HFFc6 (cell line): ENCODE measurements at regions not wholly inside any gene's neighbourhood (a gene's known extent, or its start where the extent isn't known, plus 50 kb on each side); places are given as distances from the start of the nearest gene placed in this dataset.

ENCODE experiments used
- DNase-seq: peaks from one replicate; pipeline ENCODE4 v3.0.0-alpha.2; 2018
- H3K27ac Mint-ChIP-seq: 2 replicates; pipeline ENCODE4 v1.8.0; 2020; ENCODE audit warnings: mild to moderate bottlenecking, mixed read lengths
- H3K27me3 Mint-ChIP-seq: 2 replicates; pipeline ENCODE4 v1.8.0; 2021; ENCODE audit warnings: mild to moderate bottlenecking, moderate library complexity, mixed read lengths; ENCODE audit not compliant: insufficient read depth
- H3K36me3 Mint-ChIP-seq: 2 replicates; pipeline ENCODE4 v1.8.0; 2021; ENCODE audit warnings: low read depth, mixed read lengths
- H3K4me1 Mint-ChIP-seq: 2 replicates; pipeline ENCODE4 v1.8.0; 2020; ENCODE audit warnings: low read depth, mixed read lengths
- H3K4me3 Mint-ChIP-seq: 2 replicates; pipeline ENCODE4 v1.8.0; 2020; ENCODE audit warnings: mild to moderate bottlenecking, moderate library complexity, mixed read lengths
- H3K9me3 Mint-ChIP-seq: 2 replicates; pipeline ENCODE4 v1.8.0; 2020; ENCODE audit warnings: mild to moderate bottlenecking, mixed read lengths
- CTCF ChIP-seq: fragments of 200-600 bp; sonication (generic); IDR thresholded peaks from 2 replicates; pipeline ENCODE4 v1.5.0; 2021; ENCODE audit warnings: antibody characterized with exemption, mild to moderate bottlenecking

- Mint-ChIP-seq H3K27me3 (no peaks in the 10 kb centered on the region), H3K27ac (no peak overlapping the region), H3K36me3 (no peaks in the 10 kb centered on the region), H3K4me3 (no peak overlapping the region), H3K9me3 (peaks cover 4% of the 10 kb centered on the region; the same call in 1 of the 2 replicates), H3K4me1 (no peaks in the 10 kb centered on the region)
- no peak for DNase-seq
- TF ChIP-seq CTCF, result no peak
Measured at GRCh38 chrX:99077099-99077498, 1333.0 kb downstream of the PCDH19 start.

- Mint-ChIP-seq H3K27ac (no peak overlapping the region), H3K4me1 (no peaks in the 10 kb centered on the region), H3K27me3 (no peaks in the 10 kb centered on the region), H3K36me3 (no peaks in the 10 kb centered on the region), H3K4me3 (no peak overlapping the region), H3K9me3 (peaks cover 7% of the 10 kb centered on the region)
- DNase-seq, result no peak
- no peak for TF ChIP-seq CTCF
Measured at GRCh38 chrX:99073551-99073950, 1336.5 kb downstream of the PCDH19 start.

GRCh38 chrX:99051639-99052038, 1358.4 kb downstream of the PCDH19 start:
- peaks cover 20% of the 10 kb centered on the region for H3K9me3 Mint-ChIP-seq

GRCh38 chrX:99033226-99033901, 1376.7 kb downstream of the PCDH19 start:
- H3K27ac Mint-ChIP-seq, result no peak overlapping the region
- no peaks in the 10 kb centered on the region for H3K9me3 Mint-ChIP-seq
- H3K27me3 Mint-ChIP-seq, result no peaks in the 10 kb centered on the region
- no peak overlapping the region for H3K4me3 Mint-ChIP-seq
- DNase-seq, result no peak
- no peaks in the 10 kb centered on the region for H3K36me3 Mint-ChIP-seq
- H3K4me1 Mint-ChIP-seq, result no peaks in the 10 kb centered on the region
- no peak for TF ChIP-seq CTCF

More at GRCh38 chrX:99051639-99052038, 1358.4 kb downstream of the PCDH19 start:
- Mint-ChIP-seq H3K4me1 (no peaks in the 10 kb centered on the region), H3K27me3 (no peaks in the 10 kb centered on the region), H3K36me3 (no peaks in the 10 kb centered on the region), H3K4me3 (no peak overlapping the region), H3K27ac (no peak overlapping the region)
- no peak for DNase-seq
- TF ChIP-seq CTCF, result no peak

GRCh38 chrX:99010957-99011356, 1399.1 kb downstream of the PCDH19 start:
- no peaks in the 10 kb centered on the region for H3K27me3 Mint-ChIP-seq
- no peak overlapping the region for H3K4me3 Mint-ChIP-seq
- no peaks in the 10 kb centered on the region for H3K4me1 Mint-ChIP-seq
- H3K36me3 Mint-ChIP-seq, result no peaks in the 10 kb centered on the region
- DNase-seq, result no peak
- H3K27ac Mint-ChIP-seq, result no peak overlapping the region
- H3K9me3 Mint-ChIP-seq, result peaks cover 8% of the 10 kb centered on the region; the same call in 1 of the 2 replicates
- TF ChIP-seq CTCF, result no peak
